ENCODE measurements at regions not wholly inside any gene's neighbourhood (a gene's known extent, or its start where the extent isn't known, plus 50 kb on each side); places are given as distances from the start of the nearest gene placed in this dataset.

DNA sequence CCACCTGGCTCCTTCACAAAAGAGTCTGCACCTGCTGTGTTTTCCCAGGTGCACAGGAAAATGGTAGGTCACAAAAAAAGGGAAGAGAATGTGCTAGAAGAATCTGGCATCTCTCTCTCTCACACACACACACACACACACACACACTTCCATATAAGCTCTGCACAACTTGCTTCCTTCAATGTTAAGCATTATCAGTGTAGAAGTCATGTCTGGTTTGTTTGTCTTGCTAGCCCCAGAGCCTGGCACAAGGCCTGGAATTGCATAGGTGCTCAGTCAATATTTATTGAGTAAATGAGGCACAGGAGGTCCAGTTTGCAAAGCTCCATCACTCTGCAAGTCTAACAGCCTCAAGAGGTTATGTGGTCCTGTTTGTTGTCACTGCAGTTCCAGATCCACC, 867.3 kb upstream of the AUTS2 start:
- TF ChIP-seq, protein P1, sequence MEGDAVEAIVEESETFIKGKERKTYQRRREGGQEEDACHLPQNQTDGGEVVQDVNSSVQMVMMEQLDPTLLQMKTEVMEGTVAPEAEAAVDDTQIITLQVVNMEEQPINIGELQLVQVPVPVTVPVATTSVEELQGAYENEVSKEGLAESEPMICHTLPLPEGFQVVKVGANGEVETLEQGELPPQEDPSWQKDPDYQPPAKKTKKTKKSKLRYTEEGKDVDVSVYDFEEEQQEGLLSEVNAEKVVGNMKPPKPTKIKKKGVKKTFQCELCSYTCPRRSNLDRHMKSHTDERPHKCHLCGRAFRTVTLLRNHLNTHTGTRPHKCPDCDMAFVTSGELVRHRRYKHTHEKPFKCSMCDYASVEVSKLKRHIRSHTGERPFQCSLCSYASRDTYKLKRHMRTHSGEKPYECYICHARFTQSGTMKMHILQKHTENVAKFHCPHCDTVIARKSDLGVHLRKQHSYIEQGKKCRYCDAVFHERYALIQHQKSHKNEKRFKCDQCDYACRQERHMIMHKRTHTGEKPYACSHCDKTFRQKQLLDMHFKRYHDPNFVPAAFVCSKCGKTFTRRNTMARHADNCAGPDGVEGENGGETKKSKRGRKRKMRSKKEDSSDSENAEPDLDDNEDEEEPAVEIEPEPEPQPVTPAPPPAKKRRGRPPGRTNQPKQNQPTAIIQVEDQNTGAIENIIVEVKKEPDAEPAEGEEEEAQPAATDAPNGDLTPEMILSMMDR (IDR thresholded peaks at IDR 0.05; ENCODE audit: low read depth, low read length), result no peak
- no peak for TF ChIP-seq EZH2phosphoT487 (IDR thresholded peaks at IDR 0.05; ENCODE audit: low read depth)

Measured in OCI-LY3 (cell line).